Hepatocyte (in vitro differentiated cells): ENCODE measurements at regions not wholly inside any gene's neighbourhood (a gene's known extent, or its start where the extent isn't known, plus 50 kb on each side); places are given as distances from the start of the nearest gene placed in this dataset.

Experiments
- DNase-seq: peaks from one replicate; pipeline ENCODE4 v3.0.0-alpha.2; 2016; ENCODE audit warnings: low spot score
- H2AFZ ChIP-seq: fragments of 200-600 bp; sonication (generic); 2 replicates; pipeline ENCODE4 v1.6.0; 2016; ENCODE audit warnings: antibody characterized with exemption, mild to moderate bottlenecking
- H3K27ac ChIP-seq: fragments of 200-600 bp; sonication (generic); 2 replicates; pipeline ENCODE4 v1.5.1; 2016; ENCODE audit warnings: mild to moderate bottlenecking
- H3K27me3 ChIP-seq: fragments of 200-600 bp; sonication (generic); 2 replicates; pipeline ENCODE4 v1.6.1; 2016
- H3K36me3 ChIP-seq: fragments of 200-600 bp; sonication (generic); replicated peaks from 2 replicates; pipeline ENCODE4 v1.5.1; 2016; ENCODE audit warnings: low read depth; ENCODE audit not compliant: insufficient read depth
- H3K4me1 ChIP-seq: fragments of 200-600 bp; sonication (generic); 2 replicates; pipeline ENCODE4 v1.5.1; 2016; ENCODE audit warnings: mild to moderate bottlenecking, moderate library complexity; ENCODE audit not compliant: insufficient read depth
- H3K4me2 ChIP-seq: fragments of 200-600 bp; sonication (generic); 2 replicates; pipeline ENCODE4 v1.6.0; 2016
- H3K4me3 ChIP-seq: fragments of 200-600 bp; sonication (generic); 2 replicates; pipeline ENCODE4 v1.5.1; 2016; ENCODE audit warnings: mild to moderate bottlenecking
- H3K79me2 ChIP-seq: fragments of 200-600 bp; sonication (generic); 2 replicates; pipeline ENCODE4 v1.6.0; 2017; ENCODE audit warnings: mild to moderate bottlenecking
- H3K9me2 ChIP-seq: fragments of 200-600 bp; sonication (generic); replicated peaks from 2 replicates; pipeline ENCODE4 v1.6.0; 2017; ENCODE audit warnings: mild to moderate bottlenecking; ENCODE audit not compliant: insufficient read depth
- H3K9me3 ChIP-seq: fragments of 200-600 bp; sonication (generic); 2 replicates; pipeline ENCODE4 v1.5.1; 2016; ENCODE audit warnings: low read depth, mild to moderate bottlenecking
- H4K20me1 ChIP-seq: fragments of 200-600 bp; sonication (generic); 2 replicates; pipeline ENCODE4 v1.6.0; 2016; ENCODE audit warnings: mild to moderate bottlenecking; ENCODE audit not compliant: insufficient read depth, poor library complexity, severe bottlenecking
- EZH2 ChIP-seq: fragments of 200-600 bp; sonication (generic); IDR thresholded peaks from 2 replicates; pipeline ENCODE4 v1.6.1; 2016; ENCODE audit warnings: antibody characterized with exemption, mild to moderate bottlenecking, borderline replicate concordance
- EZH2phosphoT487 ChIP-seq: fragments of 200-600 bp; sonication (generic); IDR thresholded peaks from one replicate; pipeline ENCODE4 v1.6.1; 2018; ENCODE audit warnings: antibody characterized with exemption, mild to moderate bottlenecking, low read depth, moderate library complexity; ENCODE audit not compliant: unreplicated experiment, severe bottlenecking
- WGBS: methylation state at CpG from one replicate; pipeline ENCODE4 v1.1.6; 2016; ENCODE audit warnings: low lambda C conversion rate; ENCODE audit errors: missing lambda C conversion rate; 5-methylcytosine and 5-hydroxymethylcytosine counted together
- TF ChIP-seq, protein P1 (sequence below): fragments of 200-600 bp; sonication (generic); IDR thresholded peaks from 2 replicates; pipeline ENCODE4 v1.5.1; 2016; ENCODE audit warnings: antibody characterized with exemption, mild to moderate bottlenecking; ENCODE audit not compliant: poor library complexity

DNA sequence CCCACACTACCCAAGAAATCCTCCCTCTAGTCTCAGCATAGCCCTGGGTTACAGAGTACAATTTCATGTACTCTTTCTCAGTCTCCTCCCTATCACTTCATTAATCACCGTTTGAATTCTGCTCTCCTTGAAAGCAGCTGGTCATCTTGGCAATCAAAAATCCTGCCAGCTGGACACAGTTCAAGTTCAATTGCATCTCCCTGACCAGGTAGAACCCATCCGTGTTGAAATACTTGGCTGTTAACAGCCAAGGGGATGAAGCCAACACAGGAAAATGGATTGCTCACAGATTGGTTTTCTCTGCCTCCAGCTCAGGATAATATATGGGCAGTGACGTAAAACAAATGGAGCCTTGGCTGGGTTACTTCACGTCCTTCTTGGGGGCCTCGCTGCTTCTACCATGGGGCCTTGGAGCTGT lies 55.1 kb upstream of the GRK3 start:
- H3K4me3 ChIP-seq = no peak overlapping the region
- DNase-seq = no peak
- H3K4me2 ChIP-seq = no peak overlapping the region
- H3K79me2 ChIP-seq = no peaks in the 10 kb centered on the region
- H3K9me2 ChIP-seq = no peaks in the 10 kb centered on the region
- WGBS = 81% methylated on average over 5 of the region's 5 CpGs
- TF ChIP-seq, protein P1, sequence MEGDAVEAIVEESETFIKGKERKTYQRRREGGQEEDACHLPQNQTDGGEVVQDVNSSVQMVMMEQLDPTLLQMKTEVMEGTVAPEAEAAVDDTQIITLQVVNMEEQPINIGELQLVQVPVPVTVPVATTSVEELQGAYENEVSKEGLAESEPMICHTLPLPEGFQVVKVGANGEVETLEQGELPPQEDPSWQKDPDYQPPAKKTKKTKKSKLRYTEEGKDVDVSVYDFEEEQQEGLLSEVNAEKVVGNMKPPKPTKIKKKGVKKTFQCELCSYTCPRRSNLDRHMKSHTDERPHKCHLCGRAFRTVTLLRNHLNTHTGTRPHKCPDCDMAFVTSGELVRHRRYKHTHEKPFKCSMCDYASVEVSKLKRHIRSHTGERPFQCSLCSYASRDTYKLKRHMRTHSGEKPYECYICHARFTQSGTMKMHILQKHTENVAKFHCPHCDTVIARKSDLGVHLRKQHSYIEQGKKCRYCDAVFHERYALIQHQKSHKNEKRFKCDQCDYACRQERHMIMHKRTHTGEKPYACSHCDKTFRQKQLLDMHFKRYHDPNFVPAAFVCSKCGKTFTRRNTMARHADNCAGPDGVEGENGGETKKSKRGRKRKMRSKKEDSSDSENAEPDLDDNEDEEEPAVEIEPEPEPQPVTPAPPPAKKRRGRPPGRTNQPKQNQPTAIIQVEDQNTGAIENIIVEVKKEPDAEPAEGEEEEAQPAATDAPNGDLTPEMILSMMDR = no peak
- no peak for TF ChIP-seq EZH2phosphoT487
- no peak for TF ChIP-seq EZH2
- no peak overlapping the region for H2AFZ ChIP-seq
- no peaks in the 10 kb centered on the region for H3K9me3 ChIP-seq
- no peaks in the 10 kb centered on the region for H3K36me3 ChIP-seq
- no peaks in the 10 kb centered on the region for H3K27me3 ChIP-seq
- no peak overlapping the region for H3K27ac ChIP-seq
- H3K4me1 ChIP-seq = no peaks in the 10 kb centered on the region
- H4K20me1 ChIP-seq = no peaks in the 10 kb centered on the region

- H4K20me1 ChIP-seq = no peaks in the 10 kb centered on the region
- H3K27ac ChIP-seq = no peak overlapping the region
- no peaks in the 10 kb centered on the region for H3K9me2 ChIP-seq
- 76% methylated on average over 3 of the region's 3 CpGs for whole genome bisulfite sequencing
- no peak overlapping the region for H3K4me2 ChIP-seq
- H2AFZ ChIP-seq = no peak overlapping the region
- H3K4me3 ChIP-seq = no peak overlapping the region
- no peaks in the 10 kb centered on the region for H3K4me1 ChIP-seq
- H3K36me3 ChIP-seq = no peaks in the 10 kb centered on the region
- no peaks in the 10 kb centered on the region for H3K27me3 ChIP-seq
- TF ChIP-seq, protein P1 = no peak
- no peak for TF ChIP-seq EZH2phosphoT487
- no peak for TF ChIP-seq EZH2
- peak; percentile 25 for DNase-seq
- H3K79me2 ChIP-seq = no peaks in the 10 kb centered on the region
- no peaks in the 10 kb centered on the region for H3K9me3 ChIP-seq
Observed at GRCh38 chr22:25510876-25511275, 53.6 kb upstream of the GRK3 start.

- 96% methylated on average over 3 of the region's 3 CpGs for WGBS
Observed at GRCh38 chr22:25511725-25512124, 52.8 kb upstream of the GRK3 start.

More at GRCh38 chr22:25511725-25512124, 52.8 kb upstream of the GRK3 start:
- H3K27ac ChIP-seq = no peak overlapping the region
- no peak overlapping the region for H3K4me2 ChIP-seq
- TF ChIP-seq EZH2phosphoT487 (no peak), EZH2 (no peak)
- TF ChIP-seq, protein P1 = no peak
- H3K36me3 ChIP-seq = no peaks in the 10 kb centered on the region
- no peaks in the 10 kb centered on the region for H4K20me1 ChIP-seq
- no peaks in the 10 kb centered on the region for H3K27me3 ChIP-seq
- H3K9me2 ChIP-seq = no peaks in the 10 kb centered on the region
- H2AFZ ChIP-seq = no peak overlapping the region
- no peaks in the 10 kb centered on the region for H3K4me1 ChIP-seq
- H3K9me3 ChIP-seq = no peaks in the 10 kb centered on the region
- no peaks in the 10 kb centered on the region for H3K79me2 ChIP-seq
- H3K4me3 ChIP-seq = no peak overlapping the region
- DNase-seq = no peak
